ENCODE measurements at regions not wholly inside any gene's neighbourhood (a gene's known extent, or its start where the extent isn't known, plus 50 kb on each side); places are given as distances from the start of the nearest gene placed in this dataset.

- Histone ChIP-seq H3K9me3 (no peaks in the 10 kb centered on the region), H3K27ac (no peak overlapping the region), H3K4me1 (no peaks in the 10 kb centered on the region), H3K27me3 (no peaks in the 10 kb centered on the region), H3K36me3 (no peaks in the 10 kb centered on the region), H3K4me3 (no peak overlapping the region)
- intact Hi-C loops (cut with DNase I; ENCODE audit: low total_unique reads) (no loop called here), in situ Hi-C loops (cut with MboI; ENCODE audit: low sequenced_read_pairs in 4 of 4) (no loop called here)
- ATAC-seq = no peak
- no peak for TF ChIP-seq CTCF (IDR thresholded peaks at IDR 0.05 in 4 of 5, conservative IDR thresholded peaks at IDR 0.05 in 1 of 5)
- no peak for TF ChIP-seq POLR2A (IDR thresholded peaks at IDR 0.05)
- no peak for DNase-seq
These were observed 180.8 kb upstream of the RAB6C start for GRCh38 chr2:129798626-129799025.

GRCh38 chr2:129799036-129799958 is 180.2 kb upstream of the RAB6C start:
- H3K27ac ChIP-seq = no peak overlapping the region
- no peaks in the 10 kb centered on the region for H3K9me3 ChIP-seq
- H3K27me3 ChIP-seq = no peaks in the 10 kb centered on the region
- H3K4me3 ChIP-seq = no peak overlapping the region
- H3K36me3 ChIP-seq = no peaks in the 10 kb centered on the region
- intact Hi-C loops (cut with DNase I; ENCODE audit: low total_unique reads) = no loop called here
- in situ Hi-C loops (cut with MboI; ENCODE audit: low sequenced_read_pairs in 4 of 4) = no loop called here
- TF ChIP-seq POLR2A (IDR thresholded peaks at IDR 0.05) = no peak
- TF ChIP-seq CTCF (IDR thresholded peaks at IDR 0.05 in 4 of 5, conservative IDR thresholded peaks at IDR 0.05 in 1 of 5) = no peak
- no peak for DNase-seq
- ATAC-seq = no peak
- H3K4me1 ChIP-seq = no peaks in the 10 kb centered on the region

- H3K27me3 ChIP-seq = no peaks in the 10 kb centered on the region
- no peaks in the 10 kb centered on the region for H3K9me3 ChIP-seq
- no peak overlapping the region for H3K4me3 ChIP-seq
- TF ChIP-seq CTCF (IDR thresholded peaks at IDR 0.05 in 4 of 5, conservative IDR thresholded peaks at IDR 0.05 in 1 of 5) (no peak), POLR2A (IDR thresholded peaks at IDR 0.05) (no peak)
- ATAC-seq = no peak
- no peaks in the 10 kb centered on the region for H3K36me3 ChIP-seq
- DNase-seq = no peak
- intact Hi-C loops (cut with DNase I; ENCODE audit: low total_unique reads) = no loop called here
- in situ Hi-C loops (cut with MboI; ENCODE audit: low sequenced_read_pairs in 4 of 4) = no loop called here
- H3K27ac ChIP-seq = no peak overlapping the region
- no peaks in the 10 kb centered on the region for H3K4me1 ChIP-seq
These were observed 179.2 kb upstream of the RAB6C start for GRCh38 chr2:129800285-129800684.

- Histone ChIP-seq H3K4me1 (no peaks in the 10 kb centered on the region), H3K27ac (no peak overlapping the region), H3K4me3 (no peak overlapping the region), H3K27me3 (no peaks in the 10 kb centered on the region), H3K9me3 (no peaks in the 10 kb centered on the region), H3K36me3 (no peaks in the 10 kb centered on the region)
- DNase-seq (no peak), ATAC-seq (no peak)
- in situ Hi-C loops (cut with MboI; ENCODE audit: low sequenced_read_pairs in 4 of 4) = no loop called here
- no peak for TF ChIP-seq POLR2A (IDR thresholded peaks at IDR 0.05)
- no peak for TF ChIP-seq CTCF (IDR thresholded peaks at IDR 0.05 in 4 of 5, conservative IDR thresholded peaks at IDR 0.05 in 1 of 5)
- intact Hi-C loops (cut with DNase I; ENCODE audit: low total_unique reads) = no loop called here
These were observed 178.8 kb upstream of the RAB6C start for GRCh38 chr2:129800686-129801085.
